Endothelial cell of umbilical vein (primary cell): ENCODE measurements at regions not wholly inside any gene's neighbourhood (a gene's known extent, or its start where the extent isn't known, plus 50 kb on each side); places are given as distances from the start of the nearest gene placed in this dataset.

Source experiments
- BruUV-seq: library from RNA; stranded (reverse); fragments of 400-500 nt; replicated peaks from 2 replicates; lab custom pipeline; 2021; lab: Mats Ljungman, UMichigan
- CTCF ChIA-PET: fragments of 300-600, 350-600 bp; sonication (Branson Sonifier 250); formaldehyde crosslinking; loops from one replicate; lab custom pipeline; 2021; ENCODE audit warnings: antibody characterized with exemption, inconsistent platforms; lab: Charles Lee
- POLR2A ChIA-PET: fragments of 300-600, 350-600 bp; sonication (Branson Sonifier 250); formaldehyde crosslinking; loops from one replicate; lab custom pipeline; 2021; ENCODE audit warnings: antibody characterized with exemption, inconsistent platforms; lab: Charles Lee
- DNase-seq: peaks from one replicate; pipeline ENCODE4 v3.0.0-alpha.2; 2011; ENCODE audit warnings: low read depth, low spot score
- FAIRE-seq: peaks from 2 replicates; lab custom pipeline; 2011; peaks lifted over from hg19 to GRCh38; lab: Jason Lieb, UNC
- H2AFZ ChIP-seq: 2 replicates; pipeline ENCODE4 v1.6.0; 2012; ENCODE audit warnings: low read depth, low read length, control low read depth, inconsistent platforms
- H3K27ac ChIP-seq: 2 replicates; pipeline ENCODE4 v1.5.1; 2011; ENCODE audit warnings: low read depth, mild to moderate bottlenecking, control low read depth, low read length, moderate library complexity; ENCODE audit not compliant: insufficient read depth
- H3K27me3 ChIP-seq, 2 experiments: 2 replicates each; pipeline versions ENCODE4 v1.6.0 to v1.6.1; 2011; ENCODE audit warnings: low read length in 2 of 2, mixed read lengths in 1 of 2; ENCODE audit not compliant: control insufficient read depth in 2 of 2, insufficient read depth in 2 of 2
- H3K36me3 ChIP-seq, 2 experiments: 2 replicates in 1 of 2; 3 replicates in 1 of 2; pipeline ENCODE4 v1.5.1; 2011; ENCODE audit warnings: low read length in 2 of 2, mild to moderate bottlenecking in 1 of 2, moderate library complexity in 1 of 2; ENCODE audit not compliant: control insufficient read depth in 2 of 2, insufficient read depth in 2 of 2; ENCODE audit errors: extremely low read depth in 1 of 2
- H3K4me1 ChIP-seq: 3 replicates; pipeline ENCODE4 v1.5.1; 2011; ENCODE audit warnings: mild to moderate bottlenecking, low read length; ENCODE audit not compliant: control insufficient read depth, insufficient read depth; ENCODE audit errors: extremely low read depth
- H3K4me2 ChIP-seq: 2 replicates; pipeline ENCODE4 v1.6.1; 2011; ENCODE audit warnings: low read length, control low read depth, mixed read lengths; ENCODE audit not compliant: insufficient read depth
- H3K4me3 ChIP-seq, 3 experiments: fragments of 200-600 bp in 1 of 3; sonication (generic), shearing (Covaris generic) in 1 of 3; replicated peaks in 1 of 3; 2 replicates each; pipeline ENCODE4 v1.5.1; 2011 to 2016; ENCODE audit warnings: control low read depth in 3 of 3, low read length in 3 of 3, mild to moderate bottlenecking in 2 of 3, inconsistent platforms in 1 of 3, low read depth in 1 of 3, moderate library complexity in 1 of 3; ENCODE audit not compliant: insufficient read depth in 1 of 3
- H3K79me2 ChIP-seq: 2 replicates; pipeline ENCODE4 v1.6.0; 2012; ENCODE audit warnings: low read length, inconsistent platforms; ENCODE audit not compliant: control insufficient read depth, insufficient read depth
- H3K9ac ChIP-seq: replicated peaks from 2 replicates; pipeline ENCODE3; 2011; ENCODE audit warnings: low read length, control low read depth; ENCODE audit not compliant: insufficient read depth; ENCODE audit errors: extremely low read depth
- H3K9me1 ChIP-seq: replicated peaks from 3 replicates; pipeline ENCODE4 v1.6.0; 2011; ENCODE audit warnings: mild to moderate bottlenecking, low read length; ENCODE audit not compliant: control insufficient read depth, insufficient read depth; ENCODE audit errors: extremely low read depth
- H3K9me3 ChIP-seq: replicated peaks from 2 replicates; pipeline ENCODE4 v1.5.1; 2012; ENCODE audit warnings: low read length, inconsistent platforms; ENCODE audit not compliant: control insufficient read depth, insufficient read depth
- H4K20me1 ChIP-seq: replicated peaks from 2 replicates; pipeline ENCODE3; 2011; ENCODE audit warnings: mild to moderate bottlenecking, low read length; ENCODE audit not compliant: control insufficient read depth, insufficient read depth; ENCODE audit errors: extremely low read depth
- CTCF ChIP-seq, 2 donors: IDR thresholded peaks; 1 replicate in 1 of 2; 2 replicates in 1 of 2; pipeline ENCODE4 v1.5.1; 2011; ENCODE audit warnings: low read length in 2 of 2, mild to moderate bottlenecking in 2 of 2, moderate library complexity in 2 of 2, control low read depth in 1 of 2, inconsistent platforms in 1 of 2, low read depth in 1 of 2; ENCODE audit not compliant: insufficient read depth in 1 of 2; ENCODE audit errors: extremely low read depth in 1 of 2
- EZH2 ChIP-seq: IDR thresholded peaks from 2 replicates; pipeline ENCODE4 v1.6.1; 2012; ENCODE audit warnings: borderline replicate concordance, low read depth, mild to moderate bottlenecking, moderate library complexity, low read length, inconsistent platforms; ENCODE audit not compliant: severe bottlenecking
- FOS ChIP-seq: IDR thresholded peaks from 2 replicates; pipeline ENCODE4 v1.6.1; 2011; ENCODE audit warnings: mild to moderate bottlenecking, low read length, moderate library complexity, borderline replicate concordance; ENCODE audit not compliant: insufficient read depth
- GATA2 ChIP-seq: IDR thresholded peaks from 2 replicates; pipeline ENCODE4 v1.7.0; 2011; ENCODE audit warnings: low read depth, mild to moderate bottlenecking, moderate library complexity, mixed read lengths, low read length; ENCODE audit not compliant: insufficient read length, insufficient read depth
- JUN ChIP-seq: IDR thresholded peaks from 2 replicates; pipeline ENCODE4 v1.6.1; 2011; ENCODE audit warnings: borderline replicate concordance, low read depth; ENCODE audit not compliant: insufficient read length, insufficient read depth
- MAX ChIP-seq: IDR thresholded peaks from 2 replicates; pipeline ENCODE4 v1.6.1; 2011; ENCODE audit not compliant: insufficient read depth, insufficient read length
- MYC ChIP-seq: IDR thresholded peaks from one replicate; pipeline ENCODE4 v1.6.1; 2011; ENCODE audit warnings: mild to moderate bottlenecking, low read depth, low read length
- POLR2AphosphoS5 ChIP-seq: IDR thresholded peaks from 2 replicates; pipeline ENCODE4 v1.6.1; 2012; ENCODE audit warnings: low read depth, mild to moderate bottlenecking, control low read depth, low read length, moderate library complexity; ENCODE audit not compliant: insufficient read depth
- dilution Hi-C: fragments of 300-500 bp; cut with MboI; formaldehyde crosslinking; loops from one replicate; pipeline ENCODE4 v1.15.0; 2019; ENCODE audit warnings: low sequenced_read_pairs; ENCODE audit not compliant: extremely low pct_ligation_motif_present
- intact Hi-C: fragments of 100-400 bp; cut with micrococcal nuclease; formaldehyde crosslinking; loops from one replicate; pipeline ENCODE4 v1.10.0; 2022

- ChIA-PET POLR2A (no interaction called here), CTCF (no interaction called here)
- H2AFZ ChIP-seq = no peak overlapping the region
- H3K4me2 ChIP-seq = no peak overlapping the region
- TF ChIP-seq FOS = no peak
- TF ChIP-seq EZH2 = no peak
- TF ChIP-seq JUN = no peak
- no peak for TF ChIP-seq MAX
- TF ChIP-seq GATA2 = no peak
- TF ChIP-seq MYC = no peak
- no peak for TF ChIP-seq CTCF (IDR thresholded peaks at IDR 0.05; ENCODE audit: extremely low read depth in 1 of 2, insufficient read depth in 1 of 2, low read depth in 1 of 2, low read length in 2 of 2)
- TF ChIP-seq POLR2AphosphoS5 = no peak
- BruUV-seq = no TSS peak
- no peak overlapping the region for H3K27ac ChIP-seq
- intact Hi-C loops (no loop called here), dilution Hi-C loops (no loop called here)
- H3K9me1 ChIP-seq = no peaks in the 10 kb centered on the region
- H3K9me3 ChIP-seq = no peaks in the 10 kb centered on the region
- H3K9ac ChIP-seq = no peak overlapping the region
- no peaks in the 10 kb centered on the region for H3K4me1 ChIP-seq
- no peak for FAIRE-seq
- no peaks in the 10 kb centered on the region for H4K20me1 ChIP-seq
- no peak overlapping the region for H3K4me3 ChIP-seq
- H3K79me2 ChIP-seq = no peaks in the 10 kb centered on the region
- no peaks in the 10 kb centered on the region for H3K27me3 ChIP-seq
- no peaks in the 10 kb centered on the region for H3K36me3 ChIP-seq
- DNase-seq = no peak
These were observed 530.8 kb downstream of the SPATA31D1 start for GRCh38 chr9:82519332-82519731.
